ENCODE measurements at regions not wholly inside any gene's neighbourhood (a gene's known extent, or its start where the extent isn't known, plus 50 kb on each side); places are given as distances from the start of the nearest gene placed in this dataset.

- no peak for DNase-seq (ENCODE audit: low read depth)
Observed at GRCh38 chr3:116848248-116848829, 138.8 kb downstream of the TUSC7 start.

- no peak for DNase-seq (ENCODE audit: low read depth)
Observed at GRCh38 chr3:116849261-116849688, 139.7 kb downstream of the TUSC7 start.

DNA sequence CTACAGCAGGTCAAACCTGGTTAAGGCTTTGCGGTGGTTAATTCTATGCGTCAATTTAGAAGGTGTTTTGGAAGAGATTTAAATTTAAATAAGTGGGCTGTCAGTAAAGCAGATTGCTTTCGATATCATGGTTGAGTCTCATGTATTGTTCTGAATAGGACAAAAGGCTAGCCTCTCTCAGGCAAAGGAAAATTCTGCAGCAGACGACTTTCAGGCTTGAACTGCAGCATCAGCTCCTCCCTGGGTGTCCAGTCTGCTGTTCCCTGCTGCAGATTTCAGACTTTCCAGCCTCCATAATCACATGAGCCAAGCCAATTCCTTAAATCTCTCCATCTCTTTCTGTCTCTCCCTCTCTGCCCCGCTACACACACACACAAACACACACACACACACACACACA, 143.2 kb downstream of the TUSC7 start:
- no peak for DNase-seq (ENCODE audit: low read depth)

GRCh38 chr3:116863270-116863770, 153.7 kb downstream of the TUSC7 start:
- DNase-seq (ENCODE audit: low read depth), result no peak

- peak; percentile 40 for DNase-seq (ENCODE audit: low read depth)
Observed at GRCh38 chr3:116863822-116864589, 154.4 kb downstream of the TUSC7 start.

GRCh38 chr3:116864590-116864927, 155.0 kb downstream of the TUSC7 start:
- DNase-seq (ENCODE audit: low read depth), result no peak

GRCh38 chr3:116870379-116870778, 160.8 kb downstream of the TUSC7 start:
- no peak for DNase-seq (ENCODE audit: low read depth)

DNA sequence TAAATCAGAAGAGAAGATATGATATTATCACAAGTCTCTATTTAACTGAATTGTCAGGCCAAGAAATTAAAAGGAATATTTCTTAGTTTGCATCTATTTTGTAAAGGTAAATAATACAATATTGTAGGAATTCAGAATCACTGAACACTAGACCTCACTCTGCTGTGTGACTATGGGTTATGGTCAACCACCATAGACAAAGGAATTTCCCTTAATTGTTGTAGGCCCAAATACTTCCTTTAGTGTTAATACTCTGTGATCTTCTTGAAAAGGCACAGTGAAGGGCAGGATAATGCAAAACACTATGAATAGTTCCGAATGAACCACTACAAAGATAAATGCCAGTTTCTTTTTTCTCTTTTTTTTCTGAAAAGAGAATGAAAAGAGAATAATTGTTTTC, 162.3 kb downstream of the TUSC7 start:
- no peak for DNase-seq (ENCODE audit: low read depth)

GRCh38 chr3:116872688-116873087, 163.1 kb downstream of the TUSC7 start:
- DNase-seq (ENCODE audit: low read depth), result no peak

- DNase-seq (ENCODE audit: low read depth), result no peak
Observed at GRCh38 chr3:116873142-116873541, 163.6 kb downstream of the TUSC7 start.

GRCh38 chr3:116877968-116878367, 168.4 kb downstream of the TUSC7 start:
- no peak for DNase-seq (ENCODE audit: low read depth)

DNA sequence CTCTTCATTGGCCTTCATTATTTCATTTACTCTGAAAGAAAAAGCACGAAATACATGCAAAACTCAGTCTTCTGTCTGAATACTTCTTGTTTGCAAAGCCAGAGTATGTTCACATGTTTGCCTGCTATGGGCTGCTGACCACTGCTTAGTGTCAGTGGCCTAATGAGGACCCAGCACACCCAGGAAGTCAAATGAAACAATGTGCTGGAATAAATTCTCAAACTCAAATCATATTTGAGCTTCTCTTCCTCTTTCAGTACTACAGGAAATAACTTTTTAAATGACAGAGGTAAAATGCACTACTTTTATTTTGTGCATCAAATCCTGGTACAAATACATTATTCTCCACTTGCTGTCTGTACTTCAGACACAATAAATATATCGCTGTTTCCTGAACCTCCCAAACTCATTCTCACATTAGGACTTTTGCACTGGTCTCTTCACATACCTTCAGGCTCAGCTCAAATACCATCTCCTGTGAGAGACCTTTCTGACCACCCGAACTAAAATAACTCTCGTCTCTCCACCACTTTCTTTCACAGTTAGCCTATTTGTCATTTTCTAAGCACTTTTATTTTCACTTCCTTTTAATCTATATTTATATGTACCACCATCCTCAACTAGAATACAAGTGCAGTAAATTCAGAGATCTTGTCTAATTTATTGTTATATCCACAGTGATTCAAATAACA, 176.8 kb downstream of the TUSC7 start:
- no peak for DNase-seq (ENCODE audit: low read depth)

DNA sequence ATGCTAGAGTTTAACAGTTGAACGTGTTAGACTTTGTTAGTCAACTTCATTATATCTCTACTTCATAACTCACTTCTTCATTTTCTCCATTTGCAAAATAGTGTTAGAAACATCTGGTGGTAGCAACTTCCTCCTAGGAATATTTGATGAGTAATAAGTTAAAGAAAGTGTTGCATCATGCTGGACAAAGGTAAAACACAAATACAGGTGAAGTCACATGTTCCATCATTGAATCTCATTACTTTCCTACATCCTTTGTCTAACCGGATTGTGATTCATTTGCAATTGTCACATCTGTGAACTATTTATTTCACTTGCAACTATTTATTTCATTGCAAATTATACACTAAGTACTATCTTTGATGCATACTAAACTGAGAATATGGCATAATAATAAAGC, 186.5 kb downstream of the TUSC7 start:
- DNase-seq (ENCODE audit: low read depth), result no peak

- DNase-seq (ENCODE audit: low read depth), result no peak
Observed at GRCh38 chr3:116897382-116897781, 187.8 kb downstream of the TUSC7 start.

GRCh38 chr3:116899253-116899652, 189.7 kb downstream of the TUSC7 start:
- no peak for DNase-seq (ENCODE audit: low read depth)

DNA sequence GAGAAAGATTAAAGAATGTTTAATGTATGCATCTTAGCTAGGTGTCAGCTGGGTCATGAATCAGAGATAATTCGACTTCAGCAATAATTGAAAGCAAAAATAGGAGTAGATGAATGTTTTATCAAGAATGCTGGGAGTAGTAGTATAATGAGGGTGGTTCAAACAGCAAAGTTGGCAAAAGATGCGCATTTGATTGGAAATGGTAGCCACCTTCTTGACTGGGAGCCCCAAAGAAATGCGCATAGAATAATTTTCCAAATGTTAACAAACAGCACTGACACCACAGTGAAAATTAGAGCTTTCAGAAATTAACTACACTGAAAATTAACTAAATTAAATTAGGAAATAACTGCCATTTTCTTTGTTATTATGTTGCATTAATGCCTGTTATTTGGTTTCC, 195.8 kb downstream of the TUSC7 start:
- no peak for DNase-seq (ENCODE audit: low read depth)

- no peak for DNase-seq (ENCODE audit: low read depth)
Observed at GRCh38 chr3:116905794-116906193, 196.2 kb downstream of the TUSC7 start.

GRCh38 chr3:116912116-116912515, 202.5 kb downstream of the TUSC7 start:
- no peak for DNase-seq (ENCODE audit: low read depth)

DNA sequence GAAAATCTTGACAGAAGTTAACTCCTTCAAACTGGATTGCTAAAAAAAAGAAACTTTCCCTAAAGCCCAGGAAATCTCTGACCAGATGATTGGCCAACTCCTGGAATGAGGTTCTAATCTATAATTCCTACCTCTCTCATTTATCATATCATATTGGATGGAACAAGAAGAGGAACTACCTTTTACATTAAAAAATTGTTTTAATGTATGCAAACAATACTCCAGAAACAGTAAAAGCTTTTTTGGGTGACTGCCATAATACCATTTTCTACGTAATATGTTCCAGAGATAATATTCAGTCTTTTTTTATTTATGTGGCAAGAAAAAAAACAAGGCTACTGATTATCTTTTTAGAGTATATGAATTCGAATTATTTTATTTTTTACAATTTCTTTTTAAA, 204.4 kb downstream of the TUSC7 start:
- no peak for DNase-seq (ENCODE audit: low read depth)

- no peak for DNase-seq (ENCODE audit: low read depth)
Observed at GRCh38 chr3:116916836-116917235, 207.3 kb downstream of the TUSC7 start.

- DNase-seq (ENCODE audit: low read depth), result no peak
Observed at GRCh38 chr3:116920826-116921610, 211.4 kb downstream of the TUSC7 start.

DNA sequence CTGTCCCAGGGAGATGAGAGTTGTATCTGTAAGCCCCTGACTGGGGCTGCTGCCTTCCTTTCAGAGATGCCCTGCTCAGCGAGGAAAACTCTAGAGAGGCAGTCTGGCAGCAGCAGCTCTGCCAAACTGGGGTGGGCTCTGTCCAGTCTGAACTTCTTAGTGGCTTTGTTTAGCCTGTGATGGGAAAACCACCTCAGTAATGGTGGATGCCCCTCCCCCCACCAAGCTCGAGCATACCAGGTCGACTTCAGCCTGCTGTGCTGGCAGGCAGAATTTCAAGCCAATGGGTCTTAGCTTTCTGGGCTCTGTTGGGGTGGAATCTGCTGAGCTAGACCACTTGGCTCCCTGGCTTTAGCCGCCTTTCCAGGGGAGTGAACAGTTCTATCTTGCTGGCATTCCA, 218.3 kb downstream of the TUSC7 start:
- DNase-seq (ENCODE audit: low read depth), result no peak
